ENCODE measurements at regions not wholly inside any gene's neighbourhood (a gene's known extent, or its start where the extent isn't known, plus 50 kb on each side); places are given as distances from the start of the nearest gene placed in this dataset.

- Mint-ChIP-seq H3K4me3 (ENCODE audit: unreplicated experiment) (no peak overlapping the region), H3K9me3 (ENCODE audit: low read depth) (peaks cover 3% of the 10 kb centered on the region), H3K27ac (ENCODE audit: unreplicated experiment) (no peak overlapping the region), H3K36me3 (ENCODE audit: low read depth) (no peaks in the 10 kb centered on the region), H3K27me3 (ENCODE audit: low read depth) (peaks cover 13% of the 10 kb centered on the region), H3K4me1 (ENCODE audit: low read depth) (no peaks in the 10 kb centered on the region)
- DNase-seq (ENCODE audit: low spot score): no peak
- no peak for TF ChIP-seq CTCF (IDR thresholded peaks at IDR 0.05)
Measured at GRCh38 chr18:73900106-73900835, 247.4 kb downstream of the FBXO15 start.

GRCh38 chr18:73897517-73897916 is 250.1 kb downstream of the FBXO15 start:
- H3K27ac Mint-ChIP-seq (ENCODE audit: unreplicated experiment): no peak overlapping the region
- no peak overlapping the region for H3K4me3 Mint-ChIP-seq (ENCODE audit: unreplicated experiment)
- no peaks in the 10 kb centered on the region for H3K36me3 Mint-ChIP-seq (ENCODE audit: low read depth)
- no peak for DNase-seq (ENCODE audit: low spot score)
- no peak for TF ChIP-seq CTCF (IDR thresholded peaks at IDR 0.05)
- H3K4me1 Mint-ChIP-seq (ENCODE audit: low read depth): no peaks in the 10 kb centered on the region
- no peaks in the 10 kb centered on the region for H3K9me3 Mint-ChIP-seq (ENCODE audit: low read depth)
- peaks cover 10% of the 10 kb centered on the region for H3K27me3 Mint-ChIP-seq (ENCODE audit: low read depth)

- Mint-ChIP-seq H3K27me3 (ENCODE audit: low read depth) (peaks cover 8% of the 10 kb centered on the region), H3K4me1 (ENCODE audit: low read depth) (no peaks in the 10 kb centered on the region), H3K4me3 (ENCODE audit: unreplicated experiment) (no peak overlapping the region), H3K36me3 (ENCODE audit: low read depth) (no peaks in the 10 kb centered on the region), H3K27ac (ENCODE audit: unreplicated experiment) (no peak overlapping the region), H3K9me3 (ENCODE audit: low read depth) (no peaks in the 10 kb centered on the region)
- no peak for TF ChIP-seq CTCF (IDR thresholded peaks at IDR 0.05)
- no peak for DNase-seq (ENCODE audit: low spot score)
Measured at GRCh38 chr18:73896685-73897084, 250.9 kb downstream of the FBXO15 start.

- H3K4me3 Mint-ChIP-seq (ENCODE audit: unreplicated experiment): no peak overlapping the region
- no peak for TF ChIP-seq CTCF (IDR thresholded peaks at IDR 0.05)
- H3K4me1 Mint-ChIP-seq (ENCODE audit: low read depth): no peaks in the 10 kb centered on the region
- no peaks in the 10 kb centered on the region for H3K36me3 Mint-ChIP-seq (ENCODE audit: low read depth)
- peaks cover 7% of the 10 kb centered on the region for H3K27me3 Mint-ChIP-seq (ENCODE audit: low read depth)
- no peak overlapping the region for H3K27ac Mint-ChIP-seq (ENCODE audit: unreplicated experiment)
- no peaks in the 10 kb centered on the region for H3K9me3 Mint-ChIP-seq (ENCODE audit: low read depth)
- DNase-seq (ENCODE audit: low spot score): no peak
Measured at GRCh38 chr18:73895701-73896100, 251.9 kb downstream of the FBXO15 start.

GRCh38 chr18:73893880-73894279 is 253.8 kb downstream of the FBXO15 start:
- DNase-seq (ENCODE audit: low spot score): no peak
- no peak overlapping the region for H3K4me3 Mint-ChIP-seq (ENCODE audit: unreplicated experiment)
- no peak overlapping the region for H3K27ac Mint-ChIP-seq (ENCODE audit: unreplicated experiment)
- H3K9me3 Mint-ChIP-seq (ENCODE audit: low read depth): no peaks in the 10 kb centered on the region
- no peak for TF ChIP-seq CTCF (IDR thresholded peaks at IDR 0.05)
- H3K36me3 Mint-ChIP-seq (ENCODE audit: low read depth): no peaks in the 10 kb centered on the region
- no peaks in the 10 kb centered on the region for H3K4me1 Mint-ChIP-seq (ENCODE audit: low read depth)
- H3K27me3 Mint-ChIP-seq (ENCODE audit: low read depth): peaks cover 8% of the 10 kb centered on the region
